GM18499 (cell line): ENCODE measurements at regions not wholly inside any gene's neighbourhood (a gene's known extent, or its start where the extent isn't known, plus 50 kb on each side); places are given as distances from the start of the nearest gene placed in this dataset.
"Not testable (repeated sequence)": the region's sequence is repeated elsewhere in the genome, so short reads cannot be mapped to it uniquely, and the experiment has no call there.

Experiments
- ATAC-seq: cut with Tn5 transposase; IDR thresholded peaks from one replicate; pipeline ENCODE4 v1.9.1; 2021; ENCODE audit warnings: moderate number of reproducible peaks; ENCODE audit not compliant: insufficient read depth, unreplicated experiment

DNA sequence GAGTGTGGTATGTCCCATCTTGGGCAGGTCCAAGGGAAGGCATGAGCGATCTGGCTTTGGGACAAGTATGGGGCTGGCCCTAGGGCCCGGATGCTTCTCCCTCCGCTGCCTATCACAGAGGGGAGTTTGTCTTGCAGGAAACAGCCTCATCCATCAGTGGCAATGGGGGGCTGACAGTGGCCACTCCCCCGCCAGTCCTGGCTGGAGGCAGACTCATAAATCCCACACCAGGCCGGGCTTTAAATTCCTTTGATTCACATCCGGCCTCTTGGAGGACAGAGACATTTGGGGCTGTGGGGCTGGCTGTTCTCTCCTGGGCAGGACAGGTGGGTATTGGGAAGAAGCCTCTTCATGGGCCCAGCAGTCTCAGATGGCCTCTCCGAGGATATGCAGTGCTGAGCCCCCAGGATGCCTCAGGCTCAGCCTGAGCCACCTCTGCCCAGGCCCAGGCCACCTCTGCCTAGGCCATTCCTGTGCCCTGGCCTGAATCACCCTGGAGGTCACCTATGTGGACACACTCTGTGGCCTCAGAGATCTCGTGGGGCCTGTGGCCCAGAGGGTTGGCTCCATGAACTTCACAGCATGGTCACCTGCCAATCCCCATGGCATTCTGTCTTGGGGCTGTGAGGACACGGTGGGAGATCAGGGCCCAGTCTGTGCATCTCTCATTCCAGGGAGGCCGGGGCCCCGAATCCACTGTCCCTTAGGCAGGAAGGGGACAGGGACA, 84.2 kb upstream of the GOLGA6L4 start:
- ATAC-seq: no peak

DNA sequence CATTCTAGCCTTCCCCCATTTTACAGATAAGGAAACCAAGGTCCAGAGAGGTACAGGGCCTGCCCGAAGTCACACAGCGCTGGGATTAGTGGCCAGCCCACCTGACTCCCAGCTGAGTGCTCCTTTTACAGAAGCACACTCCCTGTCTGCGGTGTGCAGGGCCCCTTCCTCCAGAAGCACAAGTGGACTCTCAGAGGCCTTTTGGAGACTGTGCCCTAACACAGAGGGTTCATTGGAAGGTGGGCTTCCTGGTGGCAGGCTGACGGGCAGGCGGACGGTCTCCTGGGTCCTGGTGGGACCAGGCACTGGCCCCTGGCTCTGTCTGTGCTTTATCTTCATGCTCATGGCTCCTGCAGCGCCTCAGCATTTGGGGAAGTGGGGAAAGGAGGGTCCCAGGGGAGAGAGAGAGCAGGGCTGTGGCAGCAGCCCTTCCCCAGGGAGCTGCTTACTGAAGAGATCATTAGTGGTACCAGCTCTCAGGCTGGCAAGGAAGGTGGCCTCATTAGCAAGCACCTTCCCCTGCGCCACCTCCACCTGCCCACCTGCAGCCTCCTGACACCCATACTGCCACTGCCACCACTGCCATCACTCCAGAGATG, 83.1 kb upstream of the GOLGA6L4 start:
- not testable (repeated sequence) for ATAC-seq

DNA sequence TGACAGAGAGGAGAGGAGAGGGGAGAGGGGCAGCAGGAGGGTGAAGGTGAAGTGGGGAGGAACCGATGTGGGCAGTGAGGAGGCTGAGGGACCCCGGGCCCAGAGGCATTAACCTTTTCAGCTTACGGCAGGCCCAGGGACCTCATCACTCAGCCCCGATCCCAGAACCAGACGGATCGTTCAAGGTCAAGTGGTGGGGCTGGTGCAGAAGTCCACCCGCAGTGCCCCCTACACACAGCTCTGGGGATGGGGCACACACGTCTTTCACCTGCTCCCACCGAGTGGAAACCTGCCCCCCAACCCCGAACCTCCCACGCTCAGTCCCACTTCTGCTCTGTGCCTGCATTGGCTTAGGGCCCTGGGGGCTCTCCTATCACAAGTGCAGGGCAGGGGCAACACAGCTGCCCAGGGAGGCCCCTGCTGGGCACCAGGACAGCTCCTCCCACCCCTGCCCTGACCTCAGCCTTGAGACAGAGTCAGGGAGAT, 81.9 kb upstream of the GOLGA6L4 start:
- not testable (repeated sequence) for ATAC-seq

DNA sequence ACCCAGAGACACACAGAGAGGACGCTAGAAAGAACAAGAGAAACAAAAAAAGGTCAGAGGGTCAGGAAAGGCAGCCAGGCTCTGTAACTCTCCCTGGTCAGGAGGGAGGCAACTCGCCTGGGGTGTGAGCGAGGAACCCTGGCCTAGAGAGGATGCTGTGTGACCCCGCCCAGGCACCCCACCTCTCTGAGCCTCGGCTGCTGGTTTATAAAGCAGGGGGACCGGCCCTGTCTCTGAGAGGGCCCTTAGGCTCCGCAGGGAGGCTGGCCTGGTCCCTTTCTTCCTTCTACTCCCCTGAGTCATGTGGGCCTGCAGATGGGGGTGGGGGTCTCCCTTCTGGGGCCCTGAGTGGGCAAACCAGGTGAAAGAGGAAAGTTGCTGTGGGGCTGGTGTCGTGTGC, 81.3 kb upstream of the GOLGA6L4 start:
- ATAC-seq: not testable (repeated sequence)

DNA sequence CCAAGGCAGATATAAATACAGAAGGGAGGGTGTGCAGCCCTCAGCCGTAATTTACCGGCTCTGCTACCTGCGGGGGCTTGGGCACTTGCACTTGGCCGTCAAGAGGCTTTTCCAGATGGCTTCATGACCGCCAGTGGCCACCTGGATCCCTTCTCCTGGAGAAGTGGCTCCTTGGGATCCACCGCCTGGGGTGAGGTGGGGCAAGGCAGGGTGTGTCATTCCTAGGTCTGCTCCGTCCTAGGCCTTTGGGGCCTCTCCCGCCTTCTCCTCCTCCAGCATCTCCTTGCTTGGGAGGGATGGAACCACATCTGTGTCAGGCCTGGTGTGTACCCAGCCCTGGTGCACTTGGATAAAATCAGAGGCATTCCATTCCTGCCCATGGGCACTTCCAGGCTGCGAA, 80.8 kb upstream of the GOLGA6L4 start:
- not testable (repeated sequence) for ATAC-seq

DNA sequence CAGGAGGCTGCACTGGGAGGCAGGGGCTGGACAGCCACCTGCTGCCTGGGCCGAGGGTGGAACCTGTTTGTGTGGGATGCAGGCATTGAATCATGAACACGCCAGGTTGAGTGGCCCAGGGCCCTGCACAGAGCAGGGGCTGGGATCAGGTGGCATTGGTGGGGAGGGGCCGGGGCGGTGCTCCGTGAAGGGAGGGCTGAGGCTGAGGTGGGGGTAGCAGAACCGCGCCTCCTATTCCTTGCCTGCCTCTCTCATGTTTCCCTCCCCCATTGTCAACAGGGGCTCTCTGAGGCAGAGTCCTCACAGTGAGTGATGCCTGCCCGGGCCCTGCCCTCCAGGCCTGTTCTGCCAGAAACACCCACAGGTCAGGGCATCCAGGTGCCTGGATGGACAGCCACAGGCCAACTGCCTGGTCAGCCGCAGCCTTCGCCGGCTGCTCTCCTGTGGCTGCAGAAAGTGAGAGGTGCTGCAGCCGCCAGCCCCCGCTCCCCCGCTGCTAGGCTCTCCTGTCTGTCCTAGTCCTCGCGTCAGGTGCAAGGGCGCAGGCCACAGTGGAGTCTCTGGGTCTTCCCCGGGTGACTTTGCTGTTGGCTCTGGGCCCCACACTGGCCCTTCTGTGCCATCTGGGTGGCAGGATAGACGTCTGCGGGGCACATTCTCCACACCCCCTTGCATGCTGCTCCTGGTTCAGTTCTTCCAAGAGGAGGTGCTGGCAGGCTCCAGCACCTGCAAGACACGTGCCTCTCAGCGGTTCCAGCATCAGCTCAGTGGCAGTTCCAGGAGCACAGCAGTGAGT, 79.6 kb upstream of the GOLGA6L4 start:
- not testable (repeated sequence) for ATAC-seq

DNA sequence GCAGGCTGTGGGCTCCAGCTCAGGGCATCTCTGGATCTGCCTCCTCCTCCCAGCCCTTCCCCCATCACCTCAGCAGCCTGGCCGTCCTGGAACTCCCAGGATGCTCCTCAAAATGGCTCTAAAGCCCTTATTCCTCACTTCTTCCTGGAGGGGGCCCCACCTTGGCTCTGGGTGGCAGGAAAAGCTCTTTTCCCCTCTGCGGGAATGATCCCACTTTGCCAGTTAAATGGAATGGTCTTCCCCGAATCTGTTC, 79.1 kb upstream of the GOLGA6L4 start:
- ATAC-seq: not testable (repeated sequence)

DNA sequence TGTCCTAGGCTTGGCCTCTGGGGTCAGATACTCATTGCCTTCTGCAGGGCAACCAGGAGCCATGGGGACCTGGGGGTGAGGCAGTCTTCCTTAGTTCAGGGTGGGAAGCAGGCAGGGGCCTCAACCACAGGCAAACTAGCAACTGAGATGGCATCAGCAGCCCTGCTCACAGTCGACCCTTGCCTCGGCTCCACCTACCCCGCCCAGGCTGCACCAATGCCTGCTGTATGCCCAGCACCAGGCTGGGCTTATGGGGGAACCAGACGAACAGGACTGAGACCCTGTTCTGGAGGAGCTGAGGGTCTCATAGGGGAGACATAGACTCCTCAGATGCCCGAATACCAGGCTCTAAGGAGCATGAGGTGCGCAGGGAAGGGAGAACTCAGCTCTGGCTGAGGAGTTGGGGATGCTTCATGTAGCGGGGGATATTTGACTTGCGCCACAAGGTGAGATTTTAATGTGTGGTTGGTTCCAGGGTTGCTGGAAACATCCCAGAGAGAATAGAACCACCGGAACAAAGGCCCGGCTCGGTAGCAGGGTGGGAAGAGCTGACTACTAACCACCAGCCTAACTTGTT, 78.4 kb upstream of the GOLGA6L4 start:
- not testable (repeated sequence) for ATAC-seq

DNA sequence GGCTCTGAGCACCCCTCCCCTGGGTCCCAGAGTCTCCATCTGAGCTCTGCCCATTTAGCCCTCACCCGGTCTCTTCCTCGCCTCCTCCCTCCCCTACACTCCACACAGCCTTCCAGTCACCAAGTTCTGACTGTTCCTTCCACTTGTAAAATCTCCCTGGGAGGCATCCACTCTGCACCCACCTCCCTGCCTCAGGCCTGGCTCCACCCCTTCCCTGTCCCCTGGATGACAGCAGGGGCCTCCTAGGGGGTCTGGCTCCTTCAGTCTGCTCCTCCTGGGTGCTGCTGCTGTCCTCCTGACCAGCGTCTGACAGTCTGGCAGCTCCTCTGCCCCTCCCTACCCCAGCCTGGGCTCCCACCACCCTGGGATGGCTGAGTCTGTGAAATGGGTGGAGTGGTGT, 77.7 kb upstream of the GOLGA6L4 start:
- ATAC-seq: not testable (repeated sequence)

DNA sequence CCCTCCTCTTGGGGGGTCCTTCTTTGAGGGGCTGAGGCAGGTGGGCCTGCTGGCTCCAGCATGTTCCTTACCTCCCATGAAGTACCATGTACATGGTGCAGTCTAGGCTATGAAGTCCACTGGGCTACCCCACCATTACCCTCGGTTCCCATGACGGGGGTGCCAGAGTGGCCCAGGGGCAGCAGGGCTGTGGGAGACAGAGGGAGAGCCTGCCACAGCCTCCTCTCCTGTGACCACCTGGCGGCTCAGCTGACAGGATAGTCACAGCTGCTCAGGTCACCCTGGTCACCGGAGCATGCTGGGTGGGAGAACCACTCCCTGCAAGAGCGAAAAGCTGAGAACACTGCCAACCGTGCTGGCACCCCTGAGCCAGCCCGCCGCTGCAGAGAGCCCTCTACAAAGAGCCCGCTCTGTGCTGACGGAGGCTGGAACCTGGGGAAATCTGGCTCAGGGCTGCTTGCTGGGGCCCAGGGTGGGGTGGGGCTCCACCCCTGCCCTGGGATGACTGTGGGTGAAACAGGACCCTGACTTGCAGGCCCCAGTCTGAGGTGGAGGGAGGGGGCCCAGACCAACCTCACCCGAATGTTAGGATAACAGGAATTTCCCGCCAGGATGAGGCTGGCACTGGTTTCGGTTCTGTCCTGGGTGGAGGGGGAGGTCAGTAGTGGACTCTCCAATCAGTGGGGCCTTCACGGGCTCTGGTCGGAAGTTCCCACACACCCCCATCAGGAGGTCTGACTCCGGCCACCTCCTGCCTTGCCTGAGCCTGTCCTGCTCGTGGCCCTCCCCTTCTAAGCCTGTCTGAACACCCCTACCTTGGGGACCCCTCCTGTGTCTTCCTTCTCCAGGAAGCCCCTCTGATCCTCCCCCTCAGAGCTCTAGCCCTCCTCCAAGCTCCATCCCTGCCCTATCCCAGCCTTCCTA, 76.0 kb upstream of the GOLGA6L4 start:
- not testable (repeated sequence) for ATAC-seq

DNA sequence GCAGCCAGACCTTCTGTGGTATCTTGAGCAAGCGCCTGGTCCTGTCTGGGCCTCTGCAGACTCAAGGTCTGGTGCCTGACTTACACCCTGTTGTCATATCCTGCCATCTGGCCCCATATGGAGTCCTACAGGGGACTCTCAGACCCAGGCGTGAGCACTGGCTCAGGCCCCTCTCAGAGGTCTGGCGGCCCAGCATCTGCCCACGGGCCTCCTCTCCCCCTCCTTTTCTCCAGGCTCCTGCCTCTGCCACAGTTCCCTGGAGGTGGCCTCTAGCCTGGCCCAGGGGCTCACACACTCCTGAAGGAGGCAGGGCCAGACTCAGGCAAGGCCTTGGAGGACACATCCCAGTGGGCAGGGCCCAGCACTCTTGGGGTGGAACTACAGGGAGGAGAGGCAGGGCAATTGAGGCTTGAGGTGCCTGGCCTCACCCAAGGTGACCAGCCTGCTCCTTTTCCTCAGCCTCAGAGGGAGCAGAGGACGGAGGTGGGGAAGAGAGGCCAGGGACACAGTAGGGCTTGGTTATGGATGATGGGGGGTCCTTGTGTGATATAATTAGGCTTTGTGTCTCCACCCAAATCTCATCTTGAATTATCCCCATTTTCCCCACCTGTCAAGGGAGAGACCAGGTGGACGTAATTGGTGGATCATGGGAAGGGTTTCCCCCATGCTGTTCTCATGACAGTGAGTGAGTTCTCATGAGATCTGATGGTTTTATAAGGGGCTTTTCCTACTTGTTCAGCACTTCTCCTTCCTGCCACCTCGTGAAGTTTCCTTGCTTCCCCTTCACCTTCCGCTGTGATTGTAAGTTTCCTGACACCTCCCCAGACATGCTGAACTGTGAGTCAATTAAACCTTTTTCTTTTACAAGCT, 70.9 kb upstream of the GOLGA6L4 start:
- ATAC-seq: not testable (repeated sequence)

DNA sequence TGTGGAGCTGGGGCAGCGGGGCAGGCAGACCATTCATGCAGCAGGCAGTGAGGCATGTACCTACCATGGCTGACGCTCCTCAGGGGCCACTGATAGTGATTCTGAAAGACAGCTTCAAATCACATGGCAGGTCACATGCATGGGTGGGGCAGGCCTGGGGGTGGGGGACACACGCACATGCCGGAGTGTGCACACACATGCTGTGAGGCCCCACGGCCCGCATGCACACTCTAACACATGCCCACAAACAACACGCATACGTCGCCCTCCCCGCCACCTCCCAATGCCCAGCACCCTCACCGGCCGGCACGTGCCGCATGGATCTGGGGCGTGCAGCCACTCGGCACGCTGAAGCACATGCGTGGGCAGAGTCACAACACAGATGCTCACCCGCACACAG, 65.5 kb upstream of the GOLGA6L4 start:
- not testable (repeated sequence) for ATAC-seq

DNA sequence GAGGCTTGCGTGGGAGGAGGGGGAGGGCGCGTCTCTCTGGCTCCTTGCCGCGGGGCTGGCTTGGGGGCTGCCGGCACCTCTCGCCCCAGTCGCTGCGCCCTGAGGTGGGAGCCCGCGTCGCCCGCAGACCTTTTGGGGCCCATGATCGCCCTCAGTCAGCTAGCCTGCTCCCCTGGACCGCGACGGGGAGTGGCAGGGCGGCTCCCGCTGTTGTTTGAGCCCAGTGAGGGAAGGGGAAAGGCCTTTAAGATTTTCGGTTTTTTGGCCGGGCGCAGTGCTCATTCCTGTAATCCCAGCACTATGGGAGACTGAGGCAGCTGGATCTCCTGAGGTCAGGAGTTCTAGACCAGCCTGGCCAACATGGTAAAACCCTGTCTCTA, 62.4 kb upstream of the GOLGA6L4 start:
- ATAC-seq: not testable (repeated sequence)
